Endothelial cell of umbilical vein (primary cell): ENCODE measurements at regions not wholly inside any gene's neighbourhood (a gene's known extent, or its start where the extent isn't known, plus 50 kb on each side); places are given as distances from the start of the nearest gene placed in this dataset.

ENCODE experiments used
- BruUV-seq: library from RNA; stranded (reverse); fragments of 400-500 nt; replicated peaks from 2 replicates; lab custom pipeline; 2021; lab: Mats Ljungman, UMichigan
- CTCF ChIA-PET: fragments of 300-600, 350-600 bp; sonication (Branson Sonifier 250); formaldehyde crosslinking; loops from one replicate; lab custom pipeline; 2021; ENCODE audit warnings: antibody characterized with exemption, inconsistent platforms; lab: Charles Lee
- POLR2A ChIA-PET: fragments of 300-600, 350-600 bp; sonication (Branson Sonifier 250); formaldehyde crosslinking; loops from one replicate; lab custom pipeline; 2021; ENCODE audit warnings: antibody characterized with exemption, inconsistent platforms; lab: Charles Lee
- DNase-seq: peaks from one replicate; pipeline ENCODE4 v3.0.0-alpha.2; 2011; ENCODE audit warnings: low read depth, low spot score
- FAIRE-seq: peaks from 2 replicates; lab custom pipeline; 2011; peaks lifted over from hg19 to GRCh38; lab: Jason Lieb, UNC
- H2AFZ ChIP-seq: 2 replicates; pipeline ENCODE4 v1.6.0; 2012; ENCODE audit warnings: low read depth, low read length, control low read depth, inconsistent platforms
- H3K27ac ChIP-seq: 2 replicates; pipeline ENCODE4 v1.5.1; 2011; ENCODE audit warnings: low read depth, mild to moderate bottlenecking, control low read depth, low read length, moderate library complexity; ENCODE audit not compliant: insufficient read depth
- H3K27me3 ChIP-seq, 2 experiments: 2 replicates each; pipeline versions ENCODE4 v1.6.0 to v1.6.1; 2011; ENCODE audit warnings: low read length in 2 of 2, mixed read lengths in 1 of 2; ENCODE audit not compliant: control insufficient read depth in 2 of 2, insufficient read depth in 2 of 2
- H3K36me3 ChIP-seq, 2 experiments: 2 replicates in 1 of 2; 3 replicates in 1 of 2; pipeline ENCODE4 v1.5.1; 2011; ENCODE audit warnings: low read length in 2 of 2, mild to moderate bottlenecking in 1 of 2, moderate library complexity in 1 of 2; ENCODE audit not compliant: control insufficient read depth in 2 of 2, insufficient read depth in 2 of 2; ENCODE audit errors: extremely low read depth in 1 of 2
- H3K4me1 ChIP-seq: 3 replicates; pipeline ENCODE4 v1.5.1; 2011; ENCODE audit warnings: mild to moderate bottlenecking, low read length; ENCODE audit not compliant: control insufficient read depth, insufficient read depth; ENCODE audit errors: extremely low read depth
- H3K4me2 ChIP-seq: 2 replicates; pipeline ENCODE4 v1.6.1; 2011; ENCODE audit warnings: low read length, control low read depth, mixed read lengths; ENCODE audit not compliant: insufficient read depth
- H3K4me3 ChIP-seq, 3 experiments: fragments of 200-600 bp in 1 of 3; sonication (generic), shearing (Covaris generic) in 1 of 3; replicated peaks in 1 of 3; 2 replicates each; pipeline ENCODE4 v1.5.1; 2011 to 2016; ENCODE audit warnings: control low read depth in 3 of 3, low read length in 3 of 3, mild to moderate bottlenecking in 2 of 3, inconsistent platforms in 1 of 3, low read depth in 1 of 3, moderate library complexity in 1 of 3; ENCODE audit not compliant: insufficient read depth in 1 of 3
- H3K79me2 ChIP-seq: 2 replicates; pipeline ENCODE4 v1.6.0; 2012; ENCODE audit warnings: low read length, inconsistent platforms; ENCODE audit not compliant: control insufficient read depth, insufficient read depth
- H3K9ac ChIP-seq: replicated peaks from 2 replicates; pipeline ENCODE3; 2011; ENCODE audit warnings: low read length, control low read depth; ENCODE audit not compliant: insufficient read depth; ENCODE audit errors: extremely low read depth
- H3K9me1 ChIP-seq: replicated peaks from 3 replicates; pipeline ENCODE4 v1.6.0; 2011; ENCODE audit warnings: mild to moderate bottlenecking, low read length; ENCODE audit not compliant: control insufficient read depth, insufficient read depth; ENCODE audit errors: extremely low read depth
- H3K9me3 ChIP-seq: replicated peaks from 2 replicates; pipeline ENCODE4 v1.5.1; 2012; ENCODE audit warnings: low read length, inconsistent platforms; ENCODE audit not compliant: control insufficient read depth, insufficient read depth
- H4K20me1 ChIP-seq: replicated peaks from 2 replicates; pipeline ENCODE3; 2011; ENCODE audit warnings: mild to moderate bottlenecking, low read length; ENCODE audit not compliant: control insufficient read depth, insufficient read depth; ENCODE audit errors: extremely low read depth
- CTCF ChIP-seq, 2 donors: IDR thresholded peaks; 1 replicate in 1 of 2; 2 replicates in 1 of 2; pipeline ENCODE4 v1.5.1; 2011; ENCODE audit warnings: low read length in 2 of 2, mild to moderate bottlenecking in 2 of 2, moderate library complexity in 2 of 2, control low read depth in 1 of 2, inconsistent platforms in 1 of 2, low read depth in 1 of 2; ENCODE audit not compliant: insufficient read depth in 1 of 2; ENCODE audit errors: extremely low read depth in 1 of 2
- EZH2 ChIP-seq: IDR thresholded peaks from 2 replicates; pipeline ENCODE4 v1.6.1; 2012; ENCODE audit warnings: borderline replicate concordance, low read depth, mild to moderate bottlenecking, moderate library complexity, low read length, inconsistent platforms; ENCODE audit not compliant: severe bottlenecking
- FOS ChIP-seq: IDR thresholded peaks from 2 replicates; pipeline ENCODE4 v1.6.1; 2011; ENCODE audit warnings: mild to moderate bottlenecking, low read length, moderate library complexity, borderline replicate concordance; ENCODE audit not compliant: insufficient read depth
- GATA2 ChIP-seq: IDR thresholded peaks from 2 replicates; pipeline ENCODE4 v1.7.0; 2011; ENCODE audit warnings: low read depth, mild to moderate bottlenecking, moderate library complexity, mixed read lengths, low read length; ENCODE audit not compliant: insufficient read length, insufficient read depth
- JUN ChIP-seq: IDR thresholded peaks from 2 replicates; pipeline ENCODE4 v1.6.1; 2011; ENCODE audit warnings: borderline replicate concordance, low read depth; ENCODE audit not compliant: insufficient read length, insufficient read depth
- MAX ChIP-seq: IDR thresholded peaks from 2 replicates; pipeline ENCODE4 v1.6.1; 2011; ENCODE audit not compliant: insufficient read depth, insufficient read length
- MYC ChIP-seq: IDR thresholded peaks from one replicate; pipeline ENCODE4 v1.6.1; 2011; ENCODE audit warnings: mild to moderate bottlenecking, low read depth, low read length
- POLR2A ChIP-seq: IDR thresholded peaks from 2 replicates; pipeline ENCODE4 v1.6.1; 2012; ENCODE audit warnings: low read depth, mild to moderate bottlenecking, control low read depth, low read length
- POLR2AphosphoS5 ChIP-seq: IDR thresholded peaks from 2 replicates; pipeline ENCODE4 v1.6.1; 2012; ENCODE audit warnings: low read depth, mild to moderate bottlenecking, control low read depth, low read length, moderate library complexity; ENCODE audit not compliant: insufficient read depth
- dilution Hi-C: fragments of 300-500 bp; cut with MboI; formaldehyde crosslinking; loops from one replicate; pipeline ENCODE4 v1.15.0; 2019; ENCODE audit warnings: low sequenced_read_pairs; ENCODE audit not compliant: extremely low pct_ligation_motif_present
- intact Hi-C: fragments of 100-400 bp; cut with micrococcal nuclease; formaldehyde crosslinking; loops from one replicate; pipeline ENCODE4 v1.10.0; 2022

- FAIRE-seq (no peak), DNase-seq (no peak)
- H3K27ac ChIP-seq = no peak overlapping the region
- ChIA-PET CTCF (no interaction called here), POLR2A (no interaction called here)
- H4K20me1 ChIP-seq = no peaks in the 10 kb centered on the region
- H3K9me3 ChIP-seq = no peaks in the 10 kb centered on the region
- no peak overlapping the region for H3K9ac ChIP-seq
- no peaks in the 10 kb centered on the region for H3K27me3 ChIP-seq
- no peaks in the 10 kb centered on the region for H3K4me1 ChIP-seq
- no peak for TF ChIP-seq POLR2AphosphoS5
- TF ChIP-seq CTCF (IDR thresholded peaks at IDR 0.05; ENCODE audit: extremely low read depth in 1 of 2, insufficient read depth in 1 of 2, low read depth in 1 of 2, low read length in 2 of 2) = no peak
- no peak for TF ChIP-seq POLR2A
- TF ChIP-seq GATA2 = no peak
- TF ChIP-seq EZH2 = no peak
- no peak for TF ChIP-seq JUN
- TF ChIP-seq MAX = no peak
- TF ChIP-seq FOS = no peak
- TF ChIP-seq MYC = no peak
- intact Hi-C loops = no loop called here
- H3K36me3 ChIP-seq = no peaks in the 10 kb centered on the region
- H3K4me2 ChIP-seq = no peak overlapping the region
- dilution Hi-C loops = no loop called here
- BruUV-seq = no TSS peak
- no peaks in the 10 kb centered on the region for H3K9me1 ChIP-seq
- H3K79me2 ChIP-seq = no peaks in the 10 kb centered on the region
- H2AFZ ChIP-seq = no peak overlapping the region
- H3K4me3 ChIP-seq = no peak overlapping the region
These were observed 156.0 kb downstream of the RPLP1 start for GRCh38 chr15:69608661-69609060.
